ENCODE measurements at regions not wholly inside any gene's neighbourhood (a gene's known extent, or its start where the extent isn't known, plus 50 kb on each side); places are given as distances from the start of the nearest gene placed in this dataset.

GRCh38 chr12:28824193-28824846 is 324.8 kb upstream of the FAR2 start:
- DNase-seq (ENCODE audit: low read depth): no peak

GRCh38 chr12:28824849-28825248 is 324.2 kb upstream of the FAR2 start:
- no peak for DNase-seq (ENCODE audit: low read depth)

GRCh38 chr12:28826766-28827165 is 322.3 kb upstream of the FAR2 start:
- DNase-seq (ENCODE audit: low read depth): no peak

- DNase-seq (ENCODE audit: low read depth): no peak
Measured at GRCh38 chr12:28827861-28828260, 321.2 kb upstream of the FAR2 start.

- no peak for DNase-seq (ENCODE audit: low read depth)
Measured at GRCh38 chr12:28828318-28828717, 320.8 kb upstream of the FAR2 start.

- DNase-seq (ENCODE audit: low read depth): no peak
Measured at GRCh38 chr12:28830491-28830890, 318.6 kb upstream of the FAR2 start.

GRCh38 chr12:28844718-28845117 is 304.4 kb upstream of the FAR2 start:
- DNase-seq (ENCODE audit: low read depth): no peak

- no peak for DNase-seq (ENCODE audit: low read depth)
Measured at GRCh38 chr12:28851781-28852180, 297.3 kb upstream of the FAR2 start.

GRCh38 chr12:28855761-28856310 is 293.2 kb upstream of the FAR2 start:
- DNase-seq (ENCODE audit: low read depth): no peak

- DNase-seq (ENCODE audit: low read depth): no peak
Measured at GRCh38 chr12:28857369-28857768, 291.7 kb upstream of the FAR2 start.

- no peak for DNase-seq (ENCODE audit: low read depth)
Measured at GRCh38 chr12:28859551-28859950, 289.5 kb upstream of the FAR2 start.

- no peak for DNase-seq (ENCODE audit: low read depth)
Measured at GRCh38 chr12:28865776-28866175, 283.3 kb upstream of the FAR2 start.

- no peak for DNase-seq (ENCODE audit: low read depth)
Measured at GRCh38 chr12:28866296-28866695, 282.8 kb upstream of the FAR2 start.

GRCh38 chr12:28866715-28867503 is 282.2 kb upstream of the FAR2 start:
- no peak for DNase-seq (ENCODE audit: low read depth)

GRCh38 chr12:28868414-28868813 is 280.7 kb upstream of the FAR2 start:
- DNase-seq (ENCODE audit: low read depth): no peak

- DNase-seq (ENCODE audit: low read depth): no peak
Measured at GRCh38 chr12:28869197-28869596, 279.9 kb upstream of the FAR2 start.

GRCh38 chr12:28870839-28871440 is 278.1 kb upstream of the FAR2 start:
- no peak for DNase-seq (ENCODE audit: low read depth)

- DNase-seq (ENCODE audit: low read depth): peak; percentile 8
Measured at GRCh38 chr12:28872654-28873268, 276.3 kb upstream of the FAR2 start.

GRCh38 chr12:28874758-28875157 is 274.3 kb upstream of the FAR2 start:
- DNase-seq (ENCODE audit: low read depth): no peak

- no peak for DNase-seq (ENCODE audit: low read depth)
Measured at GRCh38 chr12:28876196-28876798, 272.8 kb upstream of the FAR2 start.

GRCh38 chr12:28877854-28878253 is 271.2 kb upstream of the FAR2 start:
- no peak for DNase-seq (ENCODE audit: low read depth)

GRCh38 chr12:28878629-28879028 is 270.4 kb upstream of the FAR2 start:
- no peak for DNase-seq (ENCODE audit: low read depth)
